ENCODE measurements at regions not wholly inside any gene's neighbourhood (a gene's known extent, or its start where the extent isn't known, plus 50 kb on each side); places are given as distances from the start of the nearest gene placed in this dataset.

DNA sequence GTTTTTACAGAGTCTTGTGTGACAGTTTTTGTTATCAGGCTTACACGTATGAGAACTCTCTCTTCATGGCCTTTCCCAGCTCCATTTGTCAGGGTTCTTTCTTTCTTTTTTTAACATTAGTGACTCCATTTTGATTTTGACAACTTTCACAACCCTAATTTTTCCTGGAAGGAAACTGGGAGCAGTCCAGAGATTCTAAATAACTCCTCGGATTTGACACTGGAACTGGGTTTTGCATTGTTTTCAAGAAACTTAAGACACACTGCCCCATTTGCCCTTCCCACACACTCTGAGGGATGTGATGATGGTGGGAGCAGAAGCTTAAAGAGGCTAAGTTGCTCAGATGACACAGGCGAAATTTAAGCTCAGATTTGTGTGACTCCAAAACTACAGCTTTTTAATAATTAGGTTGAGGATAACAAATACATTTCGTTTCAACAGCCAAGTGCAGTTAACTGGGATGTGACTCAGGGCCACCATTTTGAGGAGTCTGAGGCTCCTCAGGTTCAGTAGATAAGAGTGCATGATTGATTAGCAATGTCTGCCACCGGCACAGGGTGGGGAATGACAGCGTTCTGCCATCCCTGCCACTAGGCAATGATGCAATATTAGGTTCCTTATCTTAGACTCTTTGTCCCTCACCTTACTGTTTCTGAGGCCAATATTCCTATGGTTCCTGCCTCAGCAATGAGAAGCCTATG, 95.1 kb upstream of the ATP1A1 start (continued):
- TF ChIP-seq, protein P1, sequence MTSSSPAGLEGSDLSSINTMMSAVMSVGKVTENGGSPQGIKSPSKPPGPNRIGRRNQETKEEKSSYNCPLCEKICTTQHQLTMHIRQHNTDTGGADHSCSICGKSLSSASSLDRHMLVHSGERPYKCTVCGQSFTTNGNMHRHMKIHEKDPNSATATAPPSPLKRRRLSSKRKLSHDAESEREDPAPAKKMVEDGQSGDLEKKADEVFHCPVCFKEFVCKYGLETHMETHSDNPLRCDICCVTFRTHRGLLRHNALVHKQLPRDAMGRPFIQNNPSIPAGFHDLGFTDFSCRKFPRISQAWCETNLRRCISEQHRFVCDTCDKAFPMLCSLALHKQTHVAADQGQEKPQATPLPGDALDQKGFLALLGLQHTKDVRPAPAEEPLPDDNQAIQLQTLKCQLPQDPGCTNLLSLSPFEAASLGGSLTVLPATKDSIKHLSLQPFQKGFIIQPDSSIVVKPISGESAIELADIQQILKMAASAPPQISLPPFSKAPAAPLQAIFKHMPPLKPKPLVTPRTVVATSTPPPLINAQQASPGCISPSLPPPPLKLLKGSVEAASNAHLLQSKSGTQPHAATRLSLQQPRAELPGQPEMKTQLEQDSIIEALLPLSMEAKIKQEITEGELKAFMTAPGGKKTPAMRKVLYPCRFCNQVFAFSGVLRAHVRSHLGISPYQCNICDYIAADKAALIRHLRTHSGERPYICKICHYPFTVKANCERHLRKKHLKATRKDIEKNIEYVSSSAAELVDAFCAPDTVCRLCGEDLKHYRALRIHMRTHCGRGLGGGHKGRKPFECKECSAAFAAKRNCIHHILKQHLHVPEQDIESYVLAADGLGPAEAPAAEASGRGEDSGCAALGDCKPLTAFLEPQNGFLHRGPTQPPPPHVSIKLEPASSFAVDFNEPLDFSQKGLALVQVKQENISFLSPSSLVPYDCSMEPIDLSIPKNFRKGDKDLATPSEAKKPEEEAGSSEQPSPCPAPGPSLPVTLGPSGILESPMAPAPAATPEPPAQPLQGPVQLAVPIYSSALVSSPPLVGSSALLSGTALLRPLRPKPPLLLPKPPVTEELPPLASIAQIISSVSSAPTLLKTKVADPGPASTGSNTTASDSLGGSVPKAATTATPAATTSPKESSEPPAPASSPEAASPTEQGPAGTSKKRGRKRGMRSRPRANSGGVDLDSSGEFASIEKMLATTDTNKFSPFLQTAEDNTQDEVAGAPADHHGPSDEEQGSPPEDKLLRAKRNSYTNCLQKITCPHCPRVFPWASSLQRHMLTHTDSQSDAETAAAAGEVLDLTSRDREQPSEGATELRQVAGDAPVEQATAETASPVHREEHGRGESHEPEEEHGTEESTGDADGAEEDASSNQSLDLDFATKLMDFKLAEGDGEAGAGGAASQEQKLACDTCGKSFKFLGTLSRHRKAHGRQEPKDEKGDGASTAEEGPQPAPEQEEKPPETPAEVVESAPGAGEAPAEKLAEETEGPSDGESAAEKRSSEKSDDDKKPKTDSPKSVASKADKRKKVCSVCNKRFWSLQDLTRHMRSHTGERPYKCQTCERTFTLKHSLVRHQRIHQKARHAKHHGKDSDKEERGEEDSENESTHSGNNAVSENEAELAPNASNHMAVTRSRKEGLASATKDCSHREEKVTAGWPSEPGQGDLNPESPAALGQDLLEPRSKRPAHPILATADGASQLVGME (CRISPR knock-in tag; IDR thresholded peaks at IDR 0.05) = no peak
- TF ChIP-seq, protein P2, sequence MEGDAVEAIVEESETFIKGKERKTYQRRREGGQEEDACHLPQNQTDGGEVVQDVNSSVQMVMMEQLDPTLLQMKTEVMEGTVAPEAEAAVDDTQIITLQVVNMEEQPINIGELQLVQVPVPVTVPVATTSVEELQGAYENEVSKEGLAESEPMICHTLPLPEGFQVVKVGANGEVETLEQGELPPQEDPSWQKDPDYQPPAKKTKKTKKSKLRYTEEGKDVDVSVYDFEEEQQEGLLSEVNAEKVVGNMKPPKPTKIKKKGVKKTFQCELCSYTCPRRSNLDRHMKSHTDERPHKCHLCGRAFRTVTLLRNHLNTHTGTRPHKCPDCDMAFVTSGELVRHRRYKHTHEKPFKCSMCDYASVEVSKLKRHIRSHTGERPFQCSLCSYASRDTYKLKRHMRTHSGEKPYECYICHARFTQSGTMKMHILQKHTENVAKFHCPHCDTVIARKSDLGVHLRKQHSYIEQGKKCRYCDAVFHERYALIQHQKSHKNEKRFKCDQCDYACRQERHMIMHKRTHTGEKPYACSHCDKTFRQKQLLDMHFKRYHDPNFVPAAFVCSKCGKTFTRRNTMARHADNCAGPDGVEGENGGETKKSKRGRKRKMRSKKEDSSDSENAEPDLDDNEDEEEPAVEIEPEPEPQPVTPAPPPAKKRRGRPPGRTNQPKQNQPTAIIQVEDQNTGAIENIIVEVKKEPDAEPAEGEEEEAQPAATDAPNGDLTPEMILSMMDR (IDR thresholded peaks at IDR 0.05 in 2 of 3, conservative IDR thresholded peaks at IDR 0.05 in 1 of 3; ENCODE audit: insufficient read depth in 2 of 3, low read depth in 1 of 3, low read length in 3 of 3) = no peak
- TF ChIP-seq TAF9B (IDR thresholded peaks at IDR 0.05; ENCODE audit: partially characterized antibody) = no peak
- no peak for TF ChIP-seq CREM (IDR thresholded peaks at IDR 0.05; ENCODE audit: low read depth)
- TF ChIP-seq, protein P3, sequence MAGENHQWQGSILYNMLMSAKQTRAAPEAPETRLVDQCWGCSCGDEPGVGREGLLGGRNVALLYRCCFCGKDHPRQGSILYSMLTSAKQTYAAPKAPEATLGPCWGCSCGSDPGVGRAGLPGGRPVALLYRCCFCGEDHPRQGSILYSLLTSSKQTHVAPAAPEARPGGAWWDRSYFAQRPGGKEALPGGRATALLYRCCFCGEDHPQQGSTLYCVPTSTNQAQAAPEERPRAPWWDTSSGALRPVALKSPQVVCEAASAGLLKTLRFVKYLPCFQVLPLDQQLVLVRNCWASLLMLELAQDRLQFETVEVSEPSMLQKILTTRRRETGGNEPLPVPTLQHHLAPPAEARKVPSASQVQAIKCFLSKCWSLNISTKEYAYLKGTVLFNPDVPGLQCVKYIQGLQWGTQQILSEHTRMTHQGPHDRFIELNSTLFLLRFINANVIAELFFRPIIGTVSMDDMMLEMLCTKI (IDR thresholded peaks at IDR 0.05; ENCODE audit: partially characterized antibody) = no peak
- no peak for TF ChIP-seq RHOXF2B (CRISPR knock-in tag; conservative IDR thresholded peaks at IDR 0.05)
- TF ChIP-seq, protein P4, sequence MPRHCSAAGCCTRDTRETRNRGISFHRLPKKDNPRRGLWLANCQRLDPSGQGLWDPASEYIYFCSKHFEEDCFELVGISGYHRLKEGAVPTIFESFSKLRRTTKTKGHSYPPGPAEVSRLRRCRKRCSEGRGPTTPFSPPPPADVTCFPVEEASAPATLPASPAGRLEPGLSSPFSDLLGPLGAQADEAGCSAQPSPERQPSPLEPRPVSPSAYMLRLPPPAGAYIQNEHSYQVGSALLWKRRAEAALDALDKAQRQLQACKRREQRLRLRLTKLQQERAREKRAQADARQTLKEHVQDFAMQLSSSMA (CRISPR knock-in tag; IDR thresholded peaks at IDR 0.05) = no peak
- TF ChIP-seq, protein P5, sequence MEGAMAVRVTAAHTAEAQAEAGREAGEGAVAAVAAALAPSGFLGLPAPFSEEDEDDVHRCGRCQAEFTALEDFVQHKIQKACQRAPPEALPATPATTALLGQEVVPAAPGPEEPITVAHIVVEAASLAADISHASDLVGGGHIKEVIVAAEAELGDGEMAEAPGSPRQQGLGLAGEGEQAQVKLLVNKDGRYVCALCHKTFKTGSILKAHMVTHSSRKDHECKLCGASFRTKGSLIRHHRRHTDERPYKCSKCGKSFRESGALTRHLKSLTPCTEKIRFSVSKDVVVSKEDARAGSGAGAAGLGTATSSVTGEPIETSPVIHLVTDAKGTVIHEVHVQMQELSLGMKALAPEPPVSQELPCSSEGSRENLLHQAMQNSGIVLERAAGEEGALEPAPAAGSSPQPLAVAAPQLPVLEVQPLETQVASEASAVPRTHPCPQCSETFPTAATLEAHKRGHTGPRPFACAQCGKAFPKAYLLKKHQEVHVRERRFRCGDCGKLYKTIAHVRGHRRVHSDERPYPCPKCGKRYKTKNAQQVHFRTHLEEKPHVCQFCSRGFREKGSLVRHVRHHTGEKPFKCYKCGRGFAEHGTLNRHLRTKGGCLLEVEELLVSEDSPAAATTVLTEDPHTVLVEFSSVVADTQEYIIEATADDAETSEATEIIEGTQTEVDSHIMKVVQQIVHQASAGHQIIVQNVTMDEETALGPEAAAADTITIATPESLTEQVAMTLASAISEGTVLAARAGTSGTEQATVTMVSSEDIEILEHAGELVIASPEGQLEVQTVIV (CRISPR knock-in tag; IDR thresholded peaks at IDR 0.05; ENCODE audit: borderline replicate concordance) = no peak
- 0 out of 2 replicates have a peak, but pooled peaks have one; percentile 34 for TF ChIP-seq ZEB2 (IDR thresholded peaks at IDR 0.05)
- TF ChIP-seq, protein P6, sequence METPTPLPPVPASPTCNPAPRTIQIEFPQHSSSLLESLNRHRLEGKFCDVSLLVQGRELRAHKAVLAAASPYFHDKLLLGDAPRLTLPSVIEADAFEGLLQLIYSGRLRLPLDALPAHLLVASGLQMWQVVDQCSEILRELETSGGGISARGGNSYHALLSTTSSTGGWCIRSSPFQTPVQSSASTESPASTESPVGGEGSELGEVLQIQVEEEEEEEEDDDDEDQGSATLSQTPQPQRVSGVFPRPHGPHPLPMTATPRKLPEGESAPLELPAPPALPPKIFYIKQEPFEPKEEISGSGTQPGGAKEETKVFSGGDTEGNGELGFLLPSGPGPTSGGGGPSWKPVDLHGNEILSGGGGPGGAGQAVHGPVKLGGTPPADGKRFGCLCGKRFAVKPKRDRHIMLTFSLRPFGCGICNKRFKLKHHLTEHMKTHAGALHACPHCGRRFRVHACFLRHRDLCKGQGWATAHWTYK (CRISPR knock-in tag; IDR thresholded peaks at IDR 0.05) = no peak
- TF ChIP-seq, protein P7, sequence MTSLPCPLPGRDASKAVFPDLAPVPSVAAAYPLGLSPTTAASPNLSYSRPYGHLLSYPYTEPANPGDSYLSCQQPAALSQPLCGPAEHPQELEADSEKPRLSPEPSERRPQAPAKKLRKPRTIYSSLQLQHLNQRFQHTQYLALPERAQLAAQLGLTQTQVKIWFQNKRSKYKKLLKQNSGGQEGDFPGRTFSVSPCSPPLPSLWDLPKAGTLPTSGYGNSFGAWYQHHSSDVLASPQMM (CRISPR knock-in tag; IDR thresholded peaks at IDR 0.05) = no peak

Measured in K562 (cell line).